DOHH2 (cell line): ENCODE measurements at regions not wholly inside any gene's neighbourhood (a gene's known extent, or its start where the extent isn't known, plus 50 kb on each side); places are given as distances from the start of the nearest gene placed in this dataset.
"Not testable (repeated sequence)": the region's sequence is repeated elsewhere in the genome, so short reads cannot be mapped to it uniquely, and the experiment has no call there.

ENCODE experiments used
- H3F3A ChIP-seq: fragments of 200-600 bp; sonication (generic), shearing (Covaris generic); 2 replicates; pipeline ENCODE4 v1.6.0; 2016; ENCODE audit warnings: antibody characterized with exemption, mild to moderate bottlenecking; ENCODE audit not compliant: control insufficient read depth, insufficient read depth
- H3K27ac ChIP-seq: fragments of 200-600 bp; sonication (generic); 2 replicates; pipeline ENCODE4 v1.5.1; 2014; ENCODE audit warnings: low read depth, mild to moderate bottlenecking, low read length, moderate library complexity
- H3K27me3 ChIP-seq: fragments of 200-600 bp; sonication (generic); 2 replicates; pipeline ENCODE4 v1.6.1; 2014; ENCODE audit warnings: mild to moderate bottlenecking, low read length, mixed read lengths; ENCODE audit not compliant: control insufficient read depth
- H3K36me3 ChIP-seq: fragments of 200-600 bp; sonication (generic); 2 replicates; pipeline ENCODE4 v1.6.1; 2014; ENCODE audit warnings: mild to moderate bottlenecking, low read length, moderate library complexity, mixed read lengths; ENCODE audit not compliant: control insufficient read depth
- H3K4me1 ChIP-seq: fragments of 200-600 bp; sonication (generic); 2 replicates; pipeline ENCODE4 v1.6.1; 2014; ENCODE audit warnings: mild to moderate bottlenecking, low read length, mixed read lengths; ENCODE audit not compliant: control insufficient read depth
- H3K4me2 ChIP-seq: fragments of 200-600 bp; sonication (generic); 2 replicates; pipeline ENCODE4 v1.6.0; 2014; ENCODE audit warnings: mild to moderate bottlenecking, low read length, moderate library complexity
- H3K4me3 ChIP-seq: fragments of 200-600 bp; sonication (generic); 2 replicates; pipeline ENCODE4 v1.5.1; 2014; ENCODE audit warnings: mild to moderate bottlenecking, low read length, mixed read lengths
- H3K79me2 ChIP-seq: fragments of 200-600 bp; sonication (generic); 2 replicates; pipeline ENCODE4 v1.6.1; 2014; ENCODE audit warnings: mild to moderate bottlenecking, low read length, mixed read lengths; ENCODE audit not compliant: control insufficient read depth
- H3K9me2 ChIP-seq: fragments of 200-600 bp; sonication (generic); replicated peaks from 2 replicates; pipeline ENCODE4 v1.6.1; 2014; ENCODE audit warnings: mild to moderate bottlenecking, low read length, mixed read lengths; ENCODE audit not compliant: control insufficient read depth
- H3K9me3 ChIP-seq: fragments of 200-600 bp; sonication (generic); 2 replicates; pipeline ENCODE4 v1.6.1; 2014; ENCODE audit warnings: antibody characterized with exemption, low read length, mixed read lengths; ENCODE audit not compliant: control insufficient read depth, insufficient read depth
- H4K20me1 ChIP-seq: fragments of 200-600 bp; sonication (generic); 2 replicates; pipeline ENCODE4 v1.6.0; 2014; ENCODE audit warnings: low read depth, mild to moderate bottlenecking, antibody characterized with exemption, low read length, moderate library complexity; ENCODE audit not compliant: control insufficient read depth, insufficient read depth

- H3K4me2 ChIP-seq, H3K79me2 ChIP-seq, H3K36me3 ChIP-seq, H3K9me2 ChIP-seq, H3K9me3 ChIP-seq, H3K27me3 ChIP-seq, H3F3A ChIP-seq, H4K20me1 ChIP-seq, H3K4me3 ChIP-seq, H3K27ac ChIP-seq, H3K4me1 ChIP-seq: not testable (repeated sequence)
These were observed 64.0 kb upstream of the PLEKHM1 start for GRCh38 chr17:45554479-45554878.

DNA sequence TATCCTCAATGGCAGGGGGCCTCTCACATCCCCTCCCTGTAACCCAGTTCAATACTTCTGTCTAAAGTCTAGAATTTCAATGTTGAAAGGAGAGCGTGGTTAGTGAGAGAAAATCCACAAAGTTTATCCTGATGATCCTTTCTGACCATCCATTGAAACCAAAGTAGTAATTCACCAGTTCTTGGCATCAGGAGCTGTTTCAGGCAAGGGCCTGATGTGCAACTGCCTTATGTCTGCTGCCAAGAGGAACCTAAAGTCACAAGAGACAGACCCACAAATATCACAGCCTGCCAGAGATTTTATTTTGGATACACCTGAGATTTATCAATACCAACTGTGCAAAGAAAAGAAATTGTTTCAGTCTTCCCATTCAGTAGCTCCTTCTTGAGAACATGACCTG lies 68.3 kb upstream of the PLEKHM1 start:
- H3F3A ChIP-seq: not testable (repeated sequence)

DNA sequence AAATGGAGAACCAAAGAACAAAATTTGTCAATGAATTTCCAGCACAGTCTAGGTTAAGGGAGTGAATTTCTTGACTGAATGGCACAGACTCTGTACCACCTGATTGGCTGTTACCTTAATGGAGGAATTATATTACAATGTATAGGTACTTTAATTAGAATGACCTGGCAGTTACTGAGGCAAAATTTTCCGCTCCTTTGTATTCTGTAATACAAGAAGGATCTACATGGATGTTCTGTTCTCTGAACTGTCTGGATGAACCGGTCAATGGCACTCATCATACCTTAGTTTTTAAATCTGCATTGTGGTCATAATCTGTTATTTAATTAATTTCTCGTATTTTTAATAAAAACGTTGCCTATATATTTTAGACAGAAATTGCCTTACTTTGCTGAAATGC lies 72.3 kb upstream of the PLEKHM1 start:
- H3F3A ChIP-seq, H3K9me2 ChIP-seq, H3K27ac ChIP-seq, H3K36me3 ChIP-seq, H3K79me2 ChIP-seq, H3K4me3 ChIP-seq, H4K20me1 ChIP-seq, H3K4me1 ChIP-seq, H3K9me3 ChIP-seq, H3K4me2 ChIP-seq, H3K27me3 ChIP-seq: not testable (repeated sequence)

More for the DNA sequence above, 68.3 kb upstream of the PLEKHM1 start:
- H3K4me3 ChIP-seq, H3K9me2 ChIP-seq, H3K27ac ChIP-seq, H3K36me3 ChIP-seq, H3K27me3 ChIP-seq, H3K9me3 ChIP-seq, H4K20me1 ChIP-seq, H3K79me2 ChIP-seq, H3K4me2 ChIP-seq, H3K4me1 ChIP-seq: not testable (repeated sequence)

DNA sequence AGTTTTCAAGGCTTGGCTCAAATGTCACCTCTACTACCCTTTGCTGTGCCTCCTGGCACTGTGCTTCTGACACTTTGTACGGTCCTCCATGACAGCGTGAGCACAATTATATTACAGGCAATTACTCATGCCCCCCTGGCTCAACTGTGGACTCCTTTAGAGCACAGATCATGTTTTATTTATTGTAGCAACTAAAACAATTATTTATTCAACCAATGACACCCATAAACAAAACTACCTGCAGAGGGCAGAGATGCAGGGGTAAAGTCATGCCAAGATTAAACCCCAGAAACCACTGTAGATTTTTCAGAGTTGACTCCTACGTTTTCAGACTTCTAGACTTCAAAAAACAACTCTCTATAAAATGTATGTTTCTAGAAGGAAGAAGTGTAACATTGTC lies 72.8 kb upstream of the PLEKHM1 start:
- not testable (repeated sequence) for H3K79me2 ChIP-seq, H3K4me2 ChIP-seq, H3F3A ChIP-seq, H3K36me3 ChIP-seq, H4K20me1 ChIP-seq, H3K4me1 ChIP-seq, H3K9me2 ChIP-seq, H3K27ac ChIP-seq, H3K4me3 ChIP-seq, H3K9me3 ChIP-seq, H3K27me3 ChIP-seq

DNA sequence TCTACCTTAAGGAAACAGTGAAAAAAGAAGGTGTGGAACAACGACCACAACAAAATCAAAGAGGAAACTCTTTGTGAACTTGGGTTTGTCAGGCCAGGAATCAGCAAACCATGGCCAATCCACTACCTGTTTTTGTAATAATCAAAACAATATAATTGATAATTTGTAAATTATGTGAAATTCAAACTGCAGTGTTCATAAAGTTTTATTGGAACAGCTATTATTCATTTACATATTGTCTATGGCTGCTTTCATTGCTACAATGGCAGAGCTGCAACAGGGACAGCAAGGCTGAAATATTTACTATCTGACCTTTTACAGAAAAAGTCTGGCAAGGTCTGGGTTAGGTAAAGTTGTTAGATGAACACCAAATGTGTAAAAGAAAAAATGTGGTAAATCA lies 77.8 kb upstream of the PLEKHM1 start:
- not testable (repeated sequence) for H3K9me3 ChIP-seq, H4K20me1 ChIP-seq, H3F3A ChIP-seq, H3K27ac ChIP-seq, H3K4me1 ChIP-seq, H3K4me3 ChIP-seq, H3K9me2 ChIP-seq, H3K36me3 ChIP-seq, H3K79me2 ChIP-seq, H3K4me2 ChIP-seq, H3K27me3 ChIP-seq

- H3F3A ChIP-seq, H3K36me3 ChIP-seq, H3K4me2 ChIP-seq, H3K27me3 ChIP-seq, H3K9me3 ChIP-seq, H3K9me2 ChIP-seq, H3K4me3 ChIP-seq, H3K4me1 ChIP-seq, H3K27ac ChIP-seq: not testable (repeated sequence)
- peaks cover 20% of the 10 kb centered on the region; the same call in 1 of the 2 replicates for H4K20me1 ChIP-seq
- peaks cover 52% of the 10 kb centered on the region for H3K79me2 ChIP-seq
These were observed 82.8 kb upstream of the PLEKHM1 start for GRCh38 chr17:45573326-45573725.
